Endometrium (tissue), 2 donors: ENCODE measurements at regions not wholly inside any gene's neighbourhood (a gene's known extent, or its start where the extent isn't known, plus 50 kb on each side); places are given as distances from the start of the nearest gene placed in this dataset.
"Not testable (repeated sequence)": the region's sequence is repeated elsewhere in the genome, so short reads cannot be mapped to it uniquely, and the experiment has no call there.

Source experiments
- FAIRE-seq: peaks from 2 replicates; lab custom pipeline; 2012; peaks lifted over from hg19 to GRCh38; lab: Jason Lieb, UNC
- donor health status: control.
- donor health status: control.

DNA sequence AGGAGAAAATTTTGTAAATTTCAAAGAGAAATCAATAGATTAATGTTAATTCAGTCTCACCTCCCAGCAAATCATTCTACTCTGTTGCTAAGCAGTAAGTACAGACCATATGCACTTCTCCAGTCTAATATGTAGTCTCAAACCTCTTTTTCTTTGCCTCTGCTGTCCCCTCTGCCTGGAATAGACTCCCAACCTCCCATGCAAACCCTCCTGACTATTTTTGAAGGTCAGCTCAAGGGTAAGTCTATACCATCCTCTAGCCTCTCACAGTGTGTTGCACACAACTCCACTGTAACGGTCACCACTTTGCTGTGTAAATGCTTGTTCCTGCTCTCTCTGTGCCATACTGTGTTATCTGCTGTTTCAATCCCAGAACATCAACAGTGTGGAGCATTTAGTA lies 94.5 kb upstream of the TRIM77 start:
- not testable (repeated sequence) for FAIRE-seq

- FAIRE-seq = peak; percentile 29
These were observed 93.9 kb upstream of the TRIM77 start for GRCh38 chr11:89616161-89616560.

DNA sequence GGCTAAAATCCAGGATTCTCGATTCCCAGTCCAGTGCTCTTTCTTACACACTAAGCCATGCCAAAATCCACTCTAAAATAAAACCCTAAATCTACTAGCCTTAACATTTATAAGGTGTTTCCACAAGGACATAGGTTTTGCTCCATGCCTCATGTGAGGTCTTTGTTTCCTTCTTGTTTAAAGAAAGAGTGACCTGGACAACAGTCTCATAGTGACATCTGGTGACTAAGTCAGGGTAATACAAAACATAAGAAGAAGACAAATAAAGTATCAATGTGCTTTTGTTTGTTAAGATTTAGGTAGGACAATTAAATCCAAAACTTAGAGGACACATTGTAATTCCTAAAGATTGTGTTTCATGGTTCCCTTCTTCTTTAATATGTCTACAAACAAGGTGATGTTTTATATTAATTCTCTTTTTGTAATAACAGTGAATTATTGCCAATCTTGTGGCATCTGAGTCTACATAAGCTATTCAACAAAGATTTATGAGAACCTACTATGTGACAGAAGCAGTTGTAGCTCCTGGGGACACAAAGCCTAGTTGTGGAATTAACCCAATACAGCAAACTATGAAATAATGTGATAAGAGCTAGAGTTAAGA lies 93.0 kb upstream of the TRIM77 start:
- FAIRE-seq = peak; percentile 97

- not testable (repeated sequence) for FAIRE-seq
These were observed 89.4 kb upstream of the TRIM77 start for GRCh38 chr11:89620721-89621120.

GRCh38 chr11:89625171-89625570 lies 84.9 kb upstream of the TRIM77 start:
- FAIRE-seq = no peak

DNA sequence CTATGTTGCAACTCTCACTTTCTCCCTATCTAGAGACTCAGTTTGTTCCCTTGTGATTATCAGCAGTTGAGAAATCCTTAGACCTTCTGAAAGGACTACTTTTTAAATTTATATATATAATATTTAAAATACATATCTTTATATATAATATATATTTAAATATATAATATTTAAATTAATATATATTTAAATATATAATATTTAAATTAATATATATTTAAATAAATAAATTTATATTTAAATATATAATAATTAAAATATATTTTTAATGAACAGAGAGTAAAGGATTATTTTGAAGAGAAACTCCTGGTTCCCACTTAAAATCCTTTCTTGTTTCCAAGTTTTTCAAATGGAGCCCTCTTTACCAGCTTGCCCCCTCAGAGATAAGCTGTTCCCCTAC lies 83.7 kb upstream of the TRIM77 start:
- FAIRE-seq = no peak

DNA sequence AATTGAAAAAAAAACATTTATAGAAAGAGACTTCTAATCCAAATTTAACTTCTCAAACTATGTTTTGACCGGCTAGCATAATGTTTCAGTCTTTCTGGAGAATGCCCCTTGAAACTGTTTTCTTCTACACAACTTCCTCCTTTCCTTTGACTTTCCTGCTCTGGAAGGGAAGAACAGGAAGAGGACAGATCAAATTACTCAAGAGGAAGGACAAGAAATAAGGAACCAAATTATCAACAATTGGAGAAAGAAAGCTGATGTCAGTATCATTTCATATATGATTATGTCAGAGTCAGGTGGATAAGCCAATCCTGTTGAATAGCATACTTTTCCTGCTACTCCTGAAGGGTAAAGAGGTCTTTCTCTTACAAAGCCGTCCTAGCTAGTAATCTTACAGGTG lies 83.2 kb upstream of the TRIM77 start:
- FAIRE-seq = not testable (repeated sequence)

DNA sequence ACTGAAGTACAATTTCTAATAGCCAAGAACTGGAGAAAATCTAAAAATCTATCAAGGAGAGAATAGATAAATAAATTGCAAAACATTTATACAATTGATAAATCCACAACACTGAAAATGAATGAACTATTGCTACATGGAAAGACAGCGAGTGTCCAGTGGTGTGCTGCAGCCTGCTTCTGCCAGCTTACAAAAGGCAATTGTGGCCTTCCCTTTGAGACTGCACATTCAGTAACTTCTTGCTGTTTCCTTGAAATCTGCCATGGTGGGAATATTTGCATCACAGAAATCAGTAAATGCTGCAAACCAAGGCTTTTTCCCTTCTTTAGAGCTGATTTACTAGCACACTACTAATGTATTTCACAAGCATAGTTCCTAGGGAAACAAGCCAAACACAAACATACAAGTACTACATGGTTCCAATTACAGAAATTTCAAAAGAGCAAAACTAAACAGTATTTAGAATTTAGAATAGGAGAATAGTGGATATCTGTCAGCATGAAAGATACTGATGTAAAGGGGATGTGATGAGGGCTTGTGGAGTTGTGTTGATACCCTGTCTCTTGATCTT lies 76.9 kb upstream of the TRIM77 start:
- FAIRE-seq = no peak

DNA sequence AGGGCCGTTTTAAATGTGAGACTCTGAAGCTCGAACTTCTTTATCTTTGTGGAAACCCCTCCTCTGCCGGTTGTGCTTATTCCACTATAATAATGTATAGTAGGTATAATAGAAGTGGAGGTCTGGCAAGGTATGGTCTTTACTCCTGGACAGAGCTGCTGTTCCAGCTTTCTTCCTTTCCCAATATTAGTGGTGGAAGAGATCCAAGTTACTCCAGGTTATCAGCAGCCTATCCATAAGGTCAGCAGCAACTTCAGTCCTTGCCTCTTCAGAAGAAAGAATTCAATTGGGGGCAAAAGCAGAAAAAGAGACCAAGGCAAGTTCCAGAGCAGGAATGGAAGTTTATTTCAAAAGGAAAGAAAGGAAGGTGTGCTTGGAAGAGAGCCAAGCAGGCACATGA lies 69.3 kb upstream of the TRIM77 start:
- FAIRE-seq = not testable (repeated sequence)

GRCh38 chr11:89648232-89648631 lies 61.9 kb upstream of the TRIM77 start:
- FAIRE-seq = not testable (repeated sequence)

DNA sequence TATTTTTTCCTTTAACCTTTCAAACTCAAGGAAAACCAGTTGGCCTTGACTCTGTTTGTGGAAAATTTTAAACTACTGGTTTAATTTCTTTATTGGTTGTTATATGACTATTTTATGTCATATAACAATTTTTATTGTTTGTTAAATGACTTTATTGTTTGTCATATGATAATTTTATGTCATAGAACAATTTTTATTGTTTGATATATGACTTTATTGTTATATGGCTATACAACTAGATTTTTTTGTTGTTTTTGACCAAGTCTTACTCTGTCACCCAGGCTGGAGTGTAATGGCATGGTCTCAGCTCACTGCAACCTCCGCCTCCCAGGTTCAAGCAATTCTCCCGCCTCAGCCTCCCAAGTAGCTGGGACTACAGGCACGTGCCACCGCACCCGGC lies 61.1 kb upstream of the TRIM77 start:
- not testable (repeated sequence) for FAIRE-seq

DNA sequence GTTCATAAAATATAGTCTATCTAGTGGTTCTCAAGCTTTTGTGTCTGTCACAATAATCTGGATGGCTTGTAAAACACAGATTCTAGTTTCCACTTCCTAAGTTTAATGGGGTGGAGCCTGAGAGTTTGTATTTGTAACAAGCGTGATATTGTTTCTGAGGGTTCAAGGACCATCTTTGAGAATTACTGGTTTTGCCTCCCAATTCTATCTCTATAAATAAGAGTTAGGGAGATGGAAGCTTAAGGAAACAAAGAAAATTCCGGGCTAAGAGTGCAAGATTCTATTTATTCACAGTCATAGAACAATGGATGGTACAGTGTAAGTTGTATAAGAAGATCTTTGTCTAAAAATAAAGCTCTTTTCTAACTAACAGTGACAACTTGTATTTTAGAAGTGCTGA lies 55.4 kb upstream of the TRIM77 start:
- not testable (repeated sequence) for FAIRE-seq

DNA sequence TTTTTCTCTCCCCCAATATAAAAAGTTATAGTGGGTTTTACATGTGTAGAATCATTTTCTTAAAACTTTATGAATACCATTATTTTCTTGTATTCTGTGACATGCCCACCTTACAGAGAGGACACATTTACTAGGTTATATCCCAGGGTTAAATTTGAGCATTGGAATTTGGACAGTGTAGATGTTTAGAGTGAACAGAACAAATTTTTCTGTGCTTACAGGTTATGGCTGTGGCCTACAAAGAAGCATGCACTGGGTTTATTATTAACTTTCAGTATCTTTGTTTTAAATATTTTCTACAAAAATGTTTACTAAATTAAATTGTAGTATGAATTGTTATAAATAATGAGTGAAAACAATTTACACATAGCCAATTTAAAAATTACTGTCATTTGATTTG lies 51.3 kb upstream of the TRIM77 start:
- FAIRE-seq = not testable (repeated sequence)

GRCh38 chr11:89659414-89659813 lies 50.7 kb upstream of the TRIM77 start:
- FAIRE-seq = not testable (repeated sequence)

DNA sequence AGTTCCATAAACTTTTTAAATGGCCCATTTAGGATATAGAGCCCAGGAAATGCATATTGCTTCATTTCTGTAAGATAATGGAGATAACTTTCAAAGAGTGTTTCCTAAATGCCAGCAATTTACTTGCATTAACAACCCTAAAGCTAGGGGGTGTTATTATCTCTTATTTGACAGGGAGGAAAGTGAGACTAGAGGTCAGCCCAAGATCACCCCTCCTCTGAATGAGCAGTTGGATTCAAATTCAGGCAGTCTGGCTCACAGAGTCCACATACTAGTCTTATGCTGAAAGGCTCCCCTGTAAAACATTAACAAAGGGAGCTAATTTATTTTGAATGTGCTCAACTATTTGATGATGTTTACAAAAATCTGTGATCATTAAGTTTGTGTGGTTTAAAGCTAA lies 49.9 kb upstream of the TRIM77 start:
- no peak for FAIRE-seq
